GM12878 (cell line): ENCODE measurements at regions not wholly inside any gene's neighbourhood (a gene's known extent, or its start where the extent isn't known, plus 50 kb on each side); places are given as distances from the start of the nearest gene placed in this dataset.

Source experiments
- ATAC-seq: fragments of 200-7000 bp; cut with Tn5 transposase; 3 replicates; pipeline ENCODE4 v1.9.1; 2020; ENCODE audit warnings: mild to moderate bottlenecking, moderate library complexity
- BruUV-seq: library from RNA; stranded (reverse); fragments of 400-500 nt; replicated peaks from 2 replicates; lab custom pipeline; 2021; lab: Mats Ljungman, UMichigan
- CTCF ChIA-PET: fragments of 300-600 bp; sonication (Branson Sonifier 250); formaldehyde crosslinking; extraction: SDS; loops from one replicate; lab custom pipeline; 2021; ENCODE audit warnings: inconsistent platforms; lab: Yijun Ruan, JAX
- POLR2A ChIA-PET: fragments of 350-600 bp; formaldehyde crosslinking; extraction: SDS; loops from one replicate; lab custom pipeline; 2021; ENCODE audit warnings: inconsistent platforms; lab: Charles Lee
- RAD21 ChIA-PET: fragments of 300-600 bp; sonication (Branson Sonifier 250); formaldehyde crosslinking; loops from one replicate; lab custom pipeline; 2023; ENCODE audit warnings: antibody characterized with exemption; ENCODE audit not compliant: unreplicated experiment; lab: Charles Lee
- SMC1A ChIA-PET: fragments of 300-600 bp; sonication (Branson Sonifier 250); formaldehyde crosslinking; loops from one replicate; lab custom pipeline; 2023; ENCODE audit not compliant: unreplicated experiment, uncharacterized antibody; lab: Charles Lee
- DNase-seq: peaks from one replicate; pipeline ENCODE4 v3.0.0-alpha.2; 2011; ENCODE audit warnings: low read depth, low spot score
- FAIRE-seq: peaks from 3 replicates; lab custom pipeline; 2011; peaks lifted over from hg19 to GRCh38; lab: Jason Lieb, UNC
- H2AFZ ChIP-seq: 2 replicates; pipeline ENCODE4 v1.6.0; 2011; ENCODE audit warnings: low read depth, low read length, control low read depth; ENCODE audit not compliant: control insufficient read depth
- H3K27ac ChIP-seq: 2 replicates; pipeline ENCODE4 v1.5.1; 2011; ENCODE audit warnings: control low read depth; ENCODE audit not compliant: control insufficient read depth, insufficient read depth
- H3K27me3 ChIP-seq, 2 experiments: replicated peaks in 1 of 2; 2 replicates each; pipeline versions ENCODE4 v1.6.0 to v1.6.1; 2011; ENCODE audit warnings: low read length in 1 of 2; ENCODE audit not compliant: control insufficient read depth in 2 of 2, insufficient read depth in 2 of 2
- H3K36me3 ChIP-seq, 2 experiments: 2 replicates each; pipeline ENCODE4 v1.5.1; 2011; ENCODE audit warnings: low read length in 1 of 2; ENCODE audit not compliant: control insufficient read depth in 2 of 2, insufficient read depth in 2 of 2
- H3K4me1 ChIP-seq: 2 replicates; pipeline ENCODE4 v1.6.1; 2011; ENCODE audit warnings: mild to moderate bottlenecking, low read length, moderate library complexity, mixed read lengths; ENCODE audit not compliant: control insufficient read depth, insufficient read depth
- H3K4me2 ChIP-seq: 2 replicates; pipeline ENCODE4 v1.6.0; 2011; ENCODE audit warnings: control low read depth; ENCODE audit not compliant: control insufficient read depth, insufficient read depth
- H3K4me3 ChIP-seq: fragments of 200-600 bp; sonication (generic); 2 replicates; pipeline ENCODE4 v1.5.1; 2016
- H3K79me2 ChIP-seq: 2 replicates; pipeline ENCODE4 v1.6.0; 2011; ENCODE audit warnings: low read length; ENCODE audit not compliant: control insufficient read depth, insufficient read depth
- H3K9ac ChIP-seq: 2 replicates; pipeline ENCODE4 v1.8.0; 2011; ENCODE audit warnings: low read length, control low read depth, mixed read lengths; ENCODE audit not compliant: control insufficient read depth, insufficient read depth
- H3K9me3 ChIP-seq: replicated peaks from 3 replicates; pipeline ENCODE4 v1.5.1; 2011; ENCODE audit warnings: mild to moderate bottlenecking, low read length; ENCODE audit not compliant: control insufficient read depth, insufficient read depth
- H4K20me1 ChIP-seq: 2 replicates; pipeline ENCODE4 v1.6.0; 2011; ENCODE audit not compliant: control insufficient read depth, insufficient read depth
- CBX5 ChIP-seq: sonication (generic); IDR thresholded peaks from 2 replicates; pipeline ENCODE4 v1.6.1; 2016; ENCODE audit warnings: low read depth, moderate library complexity, mild to moderate bottlenecking, inconsistent platforms
- CHD1 ChIP-seq: IDR thresholded peaks from 2 replicates; pipeline ENCODE4 v1.6.1; 2012; ENCODE audit warnings: low read depth, low read length, improper control_type of control experiment
- HCFC1 ChIP-seq: fragments of 150-350 bp; IDR thresholded peaks from 2 replicates; pipeline ENCODE4 v1.6.1; 2014; ENCODE audit warnings: low read length
- HDGF ChIP-seq: fragments of 450-650 bp; IDR thresholded peaks from 2 replicates; pipeline ENCODE4 v1.6.1; 2016; ENCODE audit warnings: antibody characterized with exemption
- IKZF2 ChIP-seq, 2 experiments: fragments of 450-650 bp; IDR thresholded peaks; 2 replicates each; pipeline ENCODE4 v1.6.1; 2017; ENCODE audit warnings: mild to moderate bottlenecking in 2 of 2, moderate library complexity in 2 of 2
- NFIC ChIP-seq: IDR thresholded peaks from 2 replicates; pipeline ENCODE4 v1.6.1; 2012; ENCODE audit warnings: low read depth, mild to moderate bottlenecking, inconsistent platforms, low read length, moderate library complexity
- NFYB ChIP-seq: IDR thresholded peaks from 2 replicates; pipeline ENCODE4 v1.6.1; 2011; ENCODE audit warnings: low read depth, mild to moderate bottlenecking, low read length, improper control_type of control experiment, moderate library complexity; ENCODE audit not compliant: insufficient read depth
- NR2F1 ChIP-seq: fragments of 450-650 bp; conservative IDR thresholded peaks from 2 replicates; pipeline ENCODE4 v1.6.1; 2017; ENCODE audit warnings: mild to moderate bottlenecking
- RCOR1 ChIP-seq: conservative IDR thresholded peaks from 2 replicates; pipeline ENCODE4 v1.6.1; 2012; ENCODE audit warnings: low read depth, low read length, improper control_type of control experiment
- SUZ12 ChIP-seq: fragments of 200-600 bp; sonication (generic); IDR thresholded peaks from one replicate; pipeline ENCODE4 v1.6.1; 2018; ENCODE audit warnings: antibody characterized with exemption, mild to moderate bottlenecking; ENCODE audit not compliant: unreplicated experiment
- WRNIP1 ChIP-seq: IDR thresholded peaks from 2 replicates; pipeline ENCODE4 v1.6.1; 2011; ENCODE audit warnings: low read depth, low read length, improper control_type of control experiment, borderline replicate concordance
- ZNF217 ChIP-seq: fragments of 450-650 bp; IDR thresholded peaks from 2 replicates; pipeline ENCODE4 v1.6.1; 2017; ENCODE audit warnings: antibody characterized with exemption, mild to moderate bottlenecking
- WGBS: methylation state at CpG from one replicate; pipeline ENCODE4 v1.1.6; 2016; ENCODE audit warnings: low lambda C conversion rate; ENCODE audit not compliant: insufficient replicate concordance, insufficient coverage; ENCODE audit errors: missing lambda C conversion rate; 5-methylcytosine and 5-hydroxymethylcytosine counted together
- in situ Hi-C: fragments of 300-500 bp; cut with MboI; formaldehyde crosslinking; loops from 9 replicates; pipeline ENCODE4 v1.14.3; 2018; ENCODE audit warnings: mixed read lengths
- intact Hi-C: fragments of 100-400 bp; cut with micrococcal nuclease; formaldehyde crosslinking; loops from one replicate; pipeline ENCODE4 v1.14.2; 2022; ENCODE audit not compliant: unreplicated experiment
- TF ChIP-seq, protein P1 (sequence below): IDR thresholded peaks from 2 replicates; pipeline ENCODE4 v1.6.1; 2011; ENCODE audit warnings: low read depth, low read length, improper control_type of control experiment, borderline replicate concordance

DNA sequence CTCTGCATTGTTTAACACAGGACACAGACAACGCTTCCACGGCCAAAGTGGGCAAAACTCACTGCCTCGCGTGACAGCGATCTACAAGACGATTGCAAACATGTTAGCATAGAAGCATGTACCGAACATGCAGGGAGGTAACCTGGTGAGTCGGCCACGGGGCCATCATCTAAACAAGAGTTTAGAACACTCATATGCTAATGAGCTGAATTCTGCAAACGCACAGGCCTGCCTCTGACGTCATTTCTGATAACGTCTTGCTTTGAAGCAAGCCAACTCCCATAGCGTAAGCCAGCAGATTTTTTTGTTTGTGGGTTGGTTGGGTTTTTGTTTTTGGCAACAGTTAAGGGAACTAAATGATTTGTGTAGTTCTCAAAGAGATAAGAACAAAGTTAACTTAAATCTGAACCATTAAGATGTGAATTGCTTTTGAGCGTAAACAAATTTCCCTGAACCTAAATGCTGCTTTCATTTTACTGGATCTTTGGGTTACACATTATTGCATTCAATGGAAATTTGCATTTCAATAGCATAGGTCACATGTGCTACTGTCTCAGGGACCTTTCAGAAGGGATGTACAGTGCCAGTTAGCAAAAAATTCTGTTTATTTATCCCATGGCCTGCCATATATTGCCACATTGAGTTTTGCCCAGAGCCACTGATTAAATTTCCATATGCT, 184.5 kb upstream of the PDE10A start:
- H2AFZ ChIP-seq: no peak overlapping the region
- CTCF ChIA-PET: interaction anchor here (1.3 to 4.8 kb wide), 3 partner anchors 25 to 407 kb away, joined by 3 to 21 read pairs (median 14); no protein-coding TSS in a partner anchor
- 51% methylated on average over 14 of the region's 14 CpGs for WGBS
- H3K9me3 ChIP-seq: no peaks in the 10 kb centered on the region
- in situ Hi-C loops (no loop called here), intact Hi-C loops (loop anchor here (1.0 kb wide), 1 partner anchor 123 kb away; no protein-coding TSS in a partner anchor)
- H3K4me1 ChIP-seq: no peaks in the 10 kb centered on the region
- TF ChIP-seq NFYB (no peak), SUZ12 (no peak), CBX5 (no peak), IKZF2 (IDR thresholded peaks at IDR 0.05) (no peak), NR2F1 (no peak), HCFC1 (no peak), ZNF217 (no peak), CHD1 (no peak), HDGF (no peak), RCOR1 (no peak), WRNIP1 (no peak), NFIC (no peak)
- TF ChIP-seq, protein P1, sequence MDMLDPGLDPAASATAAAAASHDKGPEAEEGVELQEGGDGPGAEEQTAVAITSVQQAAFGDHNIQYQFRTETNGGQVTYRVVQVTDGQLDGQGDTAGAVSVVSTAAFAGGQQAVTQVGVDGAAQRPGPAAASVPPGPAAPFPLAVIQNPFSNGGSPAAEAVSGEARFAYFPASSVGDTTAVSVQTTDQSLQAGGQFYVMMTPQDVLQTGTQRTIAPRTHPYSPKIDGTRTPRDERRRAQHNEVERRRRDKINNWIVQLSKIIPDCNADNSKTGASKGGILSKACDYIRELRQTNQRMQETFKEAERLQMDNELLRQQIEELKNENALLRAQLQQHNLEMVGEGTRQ: no peak
- no peak for ATAC-seq
- SMC1A ChIA-PET: interaction anchor here (0.7 to 1.0 kb wide), 2 partner anchors 408 kb away, joined by 3 read pairs; no protein-coding TSS in a partner anchor
- no peaks in the 10 kb centered on the region for H4K20me1 ChIP-seq
- RAD21 ChIA-PET: interaction anchor here (2.5 kb wide), 1 partner anchor 408 kb away, joined by 8 read pairs; no protein-coding TSS in a partner anchor
- no peak for DNase-seq
- no peak overlapping the region for H3K27ac ChIP-seq
- POLR2A ChIA-PET: no interaction called here
- peaks cover 0 to 12% of the 10 kb centered on the region in 2 experiments; a peak in 3 of 4 replicates for H3K27me3 ChIP-seq
- no peaks in the 10 kb centered on the region for H3K79me2 ChIP-seq
- no peak overlapping the region for H3K9ac ChIP-seq
- H3K4me2 ChIP-seq: no peak overlapping the region
- H3K4me3 ChIP-seq: no peak overlapping the region
- H3K36me3 ChIP-seq: no peaks in the 10 kb centered on the region
- FAIRE-seq: no peak
- no TSS peak for BruUV-seq
